GM12875 (cell line): ENCODE measurements at regions not wholly inside any gene's neighbourhood (a gene's known extent, or its start where the extent isn't known, plus 50 kb on each side); places are given as distances from the start of the nearest gene placed in this dataset.

ENCODE experiments used
- H3K4me3 ChIP-seq: one replicate; pipeline ENCODE4 v1.5.1; 2011; ENCODE audit warnings: low read depth, low read length, control low read depth
- CTCF ChIP-seq: IDR thresholded peaks from 2 replicates; pipeline ENCODE4 v1.5.1; 2011; ENCODE audit warnings: low read depth, mild to moderate bottlenecking, control low read depth, inconsistent platforms, low read length, moderate library complexity, borderline replicate concordance; ENCODE audit not compliant: insufficient read depth

- no peak for TF ChIP-seq CTCF
- H3K4me3 ChIP-seq = no peak overlapping the region
Measured at GRCh38 chr6:100237821-100238220, 226.9 kb downstream of the SIM1 start.

- TF ChIP-seq CTCF = no peak
- no peak overlapping the region for H3K4me3 ChIP-seq
Measured at GRCh38 chr6:100236389-100236788, 228.3 kb downstream of the SIM1 start.

GRCh38 chr6:100235631-100236030, 229.1 kb downstream of the SIM1 start:
- TF ChIP-seq CTCF = no peak
- no peak overlapping the region for H3K4me3 ChIP-seq

- TF ChIP-seq CTCF = no peak
- no peak overlapping the region for H3K4me3 ChIP-seq
Measured at GRCh38 chr6:100234625-100235024, 230.1 kb downstream of the SIM1 start.

GRCh38 chr6:100232781-100233573, 231.7 kb downstream of the SIM1 start:
- H3K4me3 ChIP-seq = no peak overlapping the region
- no peak for TF ChIP-seq CTCF

GRCh38 chr6:100230953-100231316, 233.8 kb downstream of the SIM1 start:
- no peak for TF ChIP-seq CTCF
- H3K4me3 ChIP-seq = no peak overlapping the region
